K562 (cell line): ENCODE measurements at regions not wholly inside any gene's neighbourhood (a gene's known extent, or its start where the extent isn't known, plus 50 kb on each side); places are given as distances from the start of the nearest gene placed in this dataset.
A peak's percentile ranks its signal among the peaks of the same experiment; 100 is the strongest.
"Not testable (repeated sequence)": the region's sequence is repeated elsewhere in the genome, so short reads cannot be mapped to it uniquely, and the experiment has no call there.

Source experiments
- ATAC-seq: fragments of 200-7000 bp; cut with Tn5 transposase; 3 replicates; pipeline ENCODE4 v1.9.1; 2020; ENCODE audit warnings: moderate library complexity
- BruUV-seq: library from RNA; stranded (reverse); fragments of 400-500 nt; replicated peaks from 2 replicates; lab custom pipeline; 2021; lab: Mats Ljungman, UMichigan
- CTCF ChIA-PET: fragments of 300-600 bp; formaldehyde crosslinking; extraction: SDS; loops from one replicate; lab custom pipeline; 2021; ENCODE audit warnings: low intra/inter-chr PET ratio; lab: Yijun Ruan, JAX
- POLR2A ChIA-PET: fragments of 300-600, 350-650 bp; sonication (Branson Sonifier 250); formaldehyde crosslinking; extraction: SDS; loops from one replicate; lab custom pipeline; 2021; ENCODE audit warnings: antibody characterized with exemption, inconsistent platforms; lab: Yijun Ruan, JAX
- DNase-seq, 4 experiments: peaks; one replicate each; pipeline versions ENCODE4 v3.0.0 to v3.0.0-alpha.2; 2011 to 2018; ENCODE audit warnings: low spot score in 3 of 4, mixed read lengths in 3 of 4; ENCODE audit errors: extremely low read depth in 1 of 4
- FAIRE-seq: peaks from 2 replicates; lab custom pipeline; 2011; peaks lifted over from hg19 to GRCh38; lab: Jason Lieb, UNC
- H2AFZ ChIP-seq: 2 replicates; pipeline ENCODE4 v1.6.0; 2011; ENCODE audit warnings: low read depth, low read length, control low read depth, inconsistent platforms
- H3K27ac ChIP-seq: fragments of 200-600 bp; 3 replicates; pipeline ENCODE4 v1.8.0; 2011; ENCODE audit warnings: low read depth, mild to moderate bottlenecking, control low read depth, inconsistent platforms, low read length, moderate library complexity, mixed read lengths; ENCODE audit errors: extremely low read depth
- H3K27me3 ChIP-seq, 2 experiments: fragments of 300-600 bp in 1 of 2; 2 replicates in 1 of 2; 3 replicates in 1 of 2; pipeline versions ENCODE4 v1.6.0 to v1.8.0; 2011; ENCODE audit warnings: inconsistent platforms in 2 of 2, low read length in 2 of 2, mild to moderate bottlenecking in 1 of 2, mixed read lengths in 1 of 2, moderate library complexity in 1 of 2; ENCODE audit not compliant: control insufficient read depth in 2 of 2, insufficient read depth in 2 of 2
- H3K36me3 ChIP-seq: fragments of 300-600 bp; 3 replicates; pipeline ENCODE4 v1.8.0; 2011; ENCODE audit warnings: mild to moderate bottlenecking, low read length, inconsistent platforms; ENCODE audit not compliant: control insufficient read depth, insufficient read depth
- H3K4me1 ChIP-seq, 2 experiments: fragments of 200-600 bp in 1 of 2; replicated peaks in 1 of 2; 2 replicates in 1 of 2; 3 replicates in 1 of 2; pipeline versions ENCODE4 v1.5.1 to v1.8.0; 2011; ENCODE audit warnings: inconsistent platforms in 2 of 2, low read length in 2 of 2, mild to moderate bottlenecking in 1 of 2, mixed read lengths in 1 of 2, moderate library complexity in 1 of 2; ENCODE audit not compliant: control insufficient read depth in 2 of 2, insufficient read depth in 2 of 2
- H3K4me2 ChIP-seq: 2 replicates; pipeline ENCODE4 v1.6.1; 2011; ENCODE audit warnings: low read length, control low read depth, inconsistent platforms, mixed read lengths; ENCODE audit not compliant: insufficient read depth
- H3K4me3 ChIP-seq: fragments of 200-600 bp; sonication (generic), shearing (Covaris generic); 2 replicates; pipeline ENCODE4 v1.5.1; 2016; ENCODE audit warnings: control low read depth, inconsistent platforms
- H3K79me2 ChIP-seq: fragments of 200-600 bp; 3 replicates; pipeline ENCODE4 v1.8.0; 2011; ENCODE audit warnings: low read length, inconsistent platforms; ENCODE audit not compliant: control insufficient read depth, insufficient read depth
- H3K9ac ChIP-seq, 2 experiments: 2 replicates each; pipeline versions ENCODE4 v1.6.0 to v1.6.1; 2011; ENCODE audit warnings: low read depth in 2 of 2, low read length in 2 of 2, control low read depth in 1 of 2, inconsistent platforms in 1 of 2, mild to moderate bottlenecking in 1 of 2, mixed read lengths in 1 of 2; ENCODE audit not compliant: insufficient read depth in 1 of 2
- H3K9me1 ChIP-seq: one replicate; pipeline ENCODE4 v1.6.0; 2011; ENCODE audit warnings: inconsistent platforms, mild to moderate bottlenecking, low read length, moderate library complexity; ENCODE audit not compliant: control insufficient read depth, insufficient read depth
- H3K9me3 ChIP-seq: replicated peaks from 2 replicates; pipeline ENCODE4 v1.5.1; 2011; ENCODE audit warnings: low read depth, low read length, inconsistent platforms; ENCODE audit not compliant: control insufficient read depth, insufficient read depth
- H4K20me1 ChIP-seq: replicated peaks from 2 replicates; pipeline ENCODE4 v1.6.1; 2011; ENCODE audit warnings: low read length, inconsistent platforms, mixed read lengths; ENCODE audit not compliant: control insufficient read depth, insufficient read depth
- ATF3 ChIP-seq, 2 experiments: fragments of 450-650 bp in 1 of 2; sonication (generic) in 1 of 2; formaldehyde crosslinking in 1 of 2; IDR thresholded peaks in 1 of 2; conservative IDR thresholded peaks in 1 of 2; 2 replicates each; pipeline versions ENCODE4 v1.6.1 to v1.8.1; 2016 to 2023; ENCODE audit warnings: mild to moderate bottlenecking in 2 of 2, moderate library complexity in 2 of 2, inconsistent platforms in 1 of 2, missing genetic modification reagents in 1 of 2
- CEBPB ChIP-seq: fragments of 450-650 bp; IDR thresholded peaks from 2 replicates; pipeline ENCODE4 v1.6.1; 2016; ENCODE audit warnings: missing genetic modification characterization, missing compliant biosample characterization
- SUPT5H ChIP-seq: fragments of 450-650 bp; IDR thresholded peaks from 2 replicates; pipeline ENCODE4 v1.6.1; 2016
- WGBS: fragments of 100-300 bp; shearing (Covaris generic); methylation state at CpG from one replicate; pipeline ENCODE4 v1.1.6; 2016; ENCODE audit warnings: low coverage, mixed read lengths; ENCODE audit not compliant: insufficient coverage; ENCODE audit errors: missing lambda C conversion rate; 5-methylcytosine and 5-hydroxymethylcytosine counted together
- in situ Hi-C: fragments of 300-500 bp; cut with MboI; formaldehyde crosslinking; loops from 4 replicates; pipeline ENCODE4 v1.15.0; 2018; ENCODE audit warnings: inconsistent platforms, mixed read lengths
- intact Hi-C: fragments of 100-400 bp; cut with micrococcal nuclease; formaldehyde crosslinking; loops from 2 replicates; pipeline ENCODE4 v1.14.2; 2022

DNA sequence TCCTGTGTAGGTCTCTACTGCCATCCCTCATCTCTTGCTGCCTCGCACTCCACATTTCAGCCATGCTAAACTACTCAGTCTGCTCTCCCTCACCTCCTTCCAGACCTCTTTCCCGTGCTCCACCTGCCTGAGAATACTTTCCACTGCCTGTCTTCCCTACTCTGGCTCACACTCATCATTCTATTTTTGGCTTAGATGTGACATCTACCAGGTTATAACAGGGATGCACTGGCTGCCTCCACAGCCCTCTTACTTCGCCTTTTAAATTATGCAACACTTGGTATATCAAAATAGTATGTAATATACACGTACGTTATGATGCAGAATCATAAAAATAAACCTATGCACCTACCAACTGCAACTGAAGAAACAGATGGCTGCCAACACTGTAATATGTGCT is 222.8 kb upstream of the DTNBP1 start:
- no peaks in the 10 kb centered on the region for H3K27me3 ChIP-seq
- no peak overlapping the region for H3K4me2 ChIP-seq
- H4K20me1 ChIP-seq, result no peaks in the 10 kb centered on the region
- no TSS peak for BruUV-seq
- H2AFZ ChIP-seq, result peak overlapping the region; percentile 2; the same call in 1 of the 2 replicates
- DNase-seq (no peak), ATAC-seq (no peak)
- H3K9me1 ChIP-seq, result no peaks in the 10 kb centered on the region
- H3K9me3 ChIP-seq, result no peaks in the 10 kb centered on the region
- TF ChIP-seq CEBPB (peak; percentile 15; the same call in 1 of the 2 replicates), SUPT5H (no peak)
- TF ChIP-seq, all 486 proteins: peak for 1
- H3K36me3 ChIP-seq, result no peaks in the 10 kb centered on the region
- intact Hi-C loops (no loop called here), in situ Hi-C loops (no loop called here)
- CTCF ChIA-PET, result no interaction called here
- FAIRE-seq, result no peak
- H3K9ac ChIP-seq, result no peak overlapping the region
- no peak overlapping the region for H3K27ac ChIP-seq
- no peak overlapping the region for H3K4me3 ChIP-seq
- H3K79me2 ChIP-seq, result no peaks in the 10 kb centered on the region
- WGBS, result 74% methylated on average over 5 of the region's 5 CpGs
- POLR2A ChIA-PET, result no interaction called here
- H3K4me1 ChIP-seq, result peaks cover 10 to 29% of the 10 kb centered on the region in 2 experiments; a peak in 4 of 5 replicates

- ATAC-seq; CTCF ChIA-PET; H4K20me1 ChIP-seq; H3K36me3 ChIP-seq; BruUV-seq; intact Hi-C loops; POLR2A ChIA-PET; H3K27ac ChIP-seq; H3K4me2 ChIP-seq; H3K9me3 ChIP-seq; H3K79me2 ChIP-seq; H3K9me1 ChIP-seq; H3K9ac ChIP-seq; H3K27me3 ChIP-seq; H3K4me3 ChIP-seq; in situ Hi-C loops; DNase-seq; FAIRE-seq; H2AFZ ChIP-seq; TF ChIP-seq ATF3 (CRISPR knock-in tag; conservative IDR thresholded peaks at IDR 0.05): not testable (repeated sequence)
- TF ChIP-seq CEBPB, result peak; percentile 63; the same call in 1 of the 2 replicates
- TF ChIP-seq ATF3 (IDR thresholded peaks at IDR 0.05), result peak; percentile 54
- peaks cover 0 to 27% of the 10 kb centered on the region in 2 experiments; a peak in 4 of 5 replicates for H3K4me1 ChIP-seq
- 77% methylated on average over 10 of the region's 10 CpGs for WGBS
These were observed 220.8 kb upstream of the DTNBP1 start for GRCh38 chr6:15883593-15883992.
